ENCODE measurements at regions not wholly inside any gene's neighbourhood (a gene's known extent, or its start where the extent isn't known, plus 50 kb on each side); places are given as distances from the start of the nearest gene placed in this dataset.

GRCh38 chr4:16365036-16365569 is 138.8 kb upstream of the TAPT1 start:
- H3K36me3 ChIP-seq: no peaks in the 10 kb centered on the region
- 53 to 63% (median 59%) methylated on average over 5 of the region's 5 CpGs for WGBS, 5 donors
- peaks cover 0 to 6% (median 2%) of the 10 kb centered on the region in 4 donors for H3K9me3 ChIP-seq
- intact Hi-C loops (cut with DNase I; ENCODE audit: low total_unique reads): no loop called here
- no peak for TF ChIP-seq POLR2A (IDR thresholded peaks at IDR 0.05)
- TF ChIP-seq CTCF (IDR thresholded peaks at IDR 0.05): no peak
- no peak for TF ChIP-seq EP300 (IDR thresholded peaks at IDR 0.05)
- no peak for TF ChIP-seq POLR2AphosphoS5 (IDR thresholded peaks at IDR 0.05)
- H3K27me3 ChIP-seq: no peaks in the 10 kb centered on the region
- H3K27ac ChIP-seq: no peak overlapping the region
- no peaks in the 10 kb centered on the region for H3K4me1 ChIP-seq
- H3K4me3 ChIP-seq: no peak overlapping the region
- DNase-seq: no peak

- 91 to 95% (median 94%) methylated on average over 35 to 36 of the region's 36 CpGs for whole genome bisulfite sequencing, 5 donors
- H3K4me3 ChIP-seq: no peak overlapping the region
- intact Hi-C loops (cut with DNase I; ENCODE audit: low total_unique reads): no loop called here
- no peaks in the 10 kb centered on the region for H3K9me3 ChIP-seq
- no peak overlapping the region for H3K27ac ChIP-seq
- H3K27me3 ChIP-seq: no peaks in the 10 kb centered on the region
- DNase-seq: no peak
- H3K4me1 ChIP-seq: no peaks in the 10 kb centered on the region
- no peak for TF ChIP-seq POLR2A (IDR thresholded peaks at IDR 0.05)
- TF ChIP-seq POLR2AphosphoS5 (IDR thresholded peaks at IDR 0.05): no peak
- TF ChIP-seq EP300 (IDR thresholded peaks at IDR 0.05): no peak
- no peak for TF ChIP-seq CTCF (IDR thresholded peaks at IDR 0.05)
- no peaks in the 10 kb centered on the region for H3K36me3 ChIP-seq
Observed at GRCh38 chr4:16360694-16361262, 134.5 kb upstream of the TAPT1 start.

- WGBS, 5 donors: 71 to 89% (median 80%) methylated on average over 5 of the region's 5 CpGs
- Histone ChIP-seq H3K9me3 (no peaks in the 10 kb centered on the region), H3K4me3 (no peak overlapping the region), H3K27ac (no peak overlapping the region), H3K27me3 (no peaks in the 10 kb centered on the region), H3K4me1 (no peaks in the 10 kb centered on the region), H3K36me3 (no peaks in the 10 kb centered on the region)
- DNase-seq: no peak
- no peak for TF ChIP-seq CTCF (IDR thresholded peaks at IDR 0.05)
- intact Hi-C loops (cut with DNase I; ENCODE audit: low total_unique reads): no loop called here
Observed at GRCh38 chr4:16353165-16353564, 126.9 kb upstream of the TAPT1 start.

GRCh38 chr4:16351161-16351560 is 124.9 kb upstream of the TAPT1 start:
- Histone ChIP-seq H3K4me3 (no peak overlapping the region), H3K9me3 (no peaks in the 10 kb centered on the region), H3K36me3 (no peaks in the 10 kb centered on the region), H3K27ac (no peak overlapping the region), H3K27me3 (no peaks in the 10 kb centered on the region), H3K4me1 (no peaks in the 10 kb centered on the region)
- no peak for DNase-seq
- TF ChIP-seq POLR2A (IDR thresholded peaks at IDR 0.05) (no peak), CTCF (IDR thresholded peaks at IDR 0.05) (no peak), POLR2AphosphoS5 (IDR thresholded peaks at IDR 0.05) (no peak), EP300 (IDR thresholded peaks at IDR 0.05) (no peak)
- 31 to 47% (median 36%) methylated on average over 8 of the region's 8 CpGs for WGBS, 5 donors
- intact Hi-C loops (cut with DNase I; ENCODE audit: low total_unique reads): no loop called here
